Osteoblast (primary cell): ENCODE measurements at regions not wholly inside any gene's neighbourhood (a gene's known extent, or its start where the extent isn't known, plus 50 kb on each side); places are given as distances from the start of the nearest gene placed in this dataset.

Experiments used
- DNase-seq: peaks from one replicate; pipeline ENCODE4 v3.0.0; 2011; ENCODE audit warnings: low spot score, mixed read lengths; ENCODE audit not compliant: insufficient read length; ENCODE audit errors: missing footprints
- H2AFZ ChIP-seq: 2 replicates; pipeline ENCODE4 v1.6.0; 2011; ENCODE audit warnings: mild to moderate bottlenecking, low read length
- H3K27ac ChIP-seq: 2 replicates; pipeline ENCODE4 v1.5.1; 2011; ENCODE audit warnings: mild to moderate bottlenecking, low read depth, low read length, moderate library complexity
- H3K27me3 ChIP-seq: 2 replicates; pipeline ENCODE4 v1.6.0; 2012; ENCODE audit warnings: mild to moderate bottlenecking, control low read depth, inconsistent platforms, low read length, moderate library complexity; ENCODE audit not compliant: insufficient read depth
- H3K36me3 ChIP-seq: 2 replicates; pipeline ENCODE4 v1.5.1; 2011; ENCODE audit warnings: mild to moderate bottlenecking, low read length, control low read depth, moderate library complexity; ENCODE audit not compliant: insufficient read depth
- H3K4me1 ChIP-seq: 2 replicates; pipeline ENCODE4 v1.5.1; 2011; ENCODE audit warnings: mild to moderate bottlenecking, low read length, control low read depth, moderate library complexity; ENCODE audit not compliant: insufficient read depth
- H3K4me2 ChIP-seq: 2 replicates; pipeline ENCODE4 v1.6.0; 2011; ENCODE audit warnings: mild to moderate bottlenecking, low read length; ENCODE audit not compliant: insufficient read depth
- H3K4me3 ChIP-seq: fragments of 200-600 bp; sonication (generic); 3 replicates; pipeline ENCODE4 v1.5.1; 2012; ENCODE audit warnings: mild to moderate bottlenecking, low read length, inconsistent platforms; ENCODE audit not compliant: insufficient read depth
- H3K79me2 ChIP-seq: 2 replicates; pipeline ENCODE4 v1.6.0; 2012; ENCODE audit warnings: mild to moderate bottlenecking, low read length, control low read depth, inconsistent platforms; ENCODE audit not compliant: insufficient read depth
- H3K9me3 ChIP-seq: 2 replicates; pipeline ENCODE4 v1.5.1; 2011; ENCODE audit warnings: low read depth, low read length, control low read depth
- H4K20me1 ChIP-seq: 2 replicates; pipeline ENCODE4 v1.6.0; 2012; ENCODE audit warnings: mild to moderate bottlenecking, low read length, control low read depth; ENCODE audit not compliant: insufficient read depth
- TF ChIP-seq, protein P1 (sequence below): IDR thresholded peaks from 2 replicates; pipeline ENCODE4 v1.5.1; 2011; ENCODE audit warnings: mild to moderate bottlenecking, low read depth, low read length, moderate library complexity; ENCODE audit errors: extremely low read depth

GRCh38 chr17:73889439-73889838 is 245.2 kb upstream of the SDK2 start:
- Histone ChIP-seq H3K27me3 (no peaks in the 10 kb centered on the region), H3K27ac (no peak overlapping the region), H4K20me1 (no peaks in the 10 kb centered on the region), H2AFZ (no peak overlapping the region), H3K4me3 (no peak overlapping the region), H3K9me3 (no peaks in the 10 kb centered on the region), H3K79me2 (no peaks in the 10 kb centered on the region), H3K4me2 (no peak overlapping the region), H3K36me3 (no peaks in the 10 kb centered on the region), H3K4me1 (no peaks in the 10 kb centered on the region)
- TF ChIP-seq, protein P1, sequence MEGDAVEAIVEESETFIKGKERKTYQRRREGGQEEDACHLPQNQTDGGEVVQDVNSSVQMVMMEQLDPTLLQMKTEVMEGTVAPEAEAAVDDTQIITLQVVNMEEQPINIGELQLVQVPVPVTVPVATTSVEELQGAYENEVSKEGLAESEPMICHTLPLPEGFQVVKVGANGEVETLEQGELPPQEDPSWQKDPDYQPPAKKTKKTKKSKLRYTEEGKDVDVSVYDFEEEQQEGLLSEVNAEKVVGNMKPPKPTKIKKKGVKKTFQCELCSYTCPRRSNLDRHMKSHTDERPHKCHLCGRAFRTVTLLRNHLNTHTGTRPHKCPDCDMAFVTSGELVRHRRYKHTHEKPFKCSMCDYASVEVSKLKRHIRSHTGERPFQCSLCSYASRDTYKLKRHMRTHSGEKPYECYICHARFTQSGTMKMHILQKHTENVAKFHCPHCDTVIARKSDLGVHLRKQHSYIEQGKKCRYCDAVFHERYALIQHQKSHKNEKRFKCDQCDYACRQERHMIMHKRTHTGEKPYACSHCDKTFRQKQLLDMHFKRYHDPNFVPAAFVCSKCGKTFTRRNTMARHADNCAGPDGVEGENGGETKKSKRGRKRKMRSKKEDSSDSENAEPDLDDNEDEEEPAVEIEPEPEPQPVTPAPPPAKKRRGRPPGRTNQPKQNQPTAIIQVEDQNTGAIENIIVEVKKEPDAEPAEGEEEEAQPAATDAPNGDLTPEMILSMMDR, result no peak
- DNase-seq, result no peak

GRCh38 chr17:73890831-73891405 is 246.7 kb upstream of the SDK2 start:
- H4K20me1 ChIP-seq, result no peaks in the 10 kb centered on the region
- DNase-seq, result no peak
- no peak overlapping the region for H3K27ac ChIP-seq
- H3K4me2 ChIP-seq, result no peak overlapping the region
- no peaks in the 10 kb centered on the region for H3K36me3 ChIP-seq
- no peaks in the 10 kb centered on the region for H3K9me3 ChIP-seq
- H3K4me3 ChIP-seq, result no peak overlapping the region
- TF ChIP-seq, protein P1, result no peak
- H3K79me2 ChIP-seq, result no peaks in the 10 kb centered on the region
- H3K4me1 ChIP-seq, result no peaks in the 10 kb centered on the region
- no peaks in the 10 kb centered on the region for H3K27me3 ChIP-seq
- H2AFZ ChIP-seq, result no peak overlapping the region

- Histone ChIP-seq H3K79me2 (no peaks in the 10 kb centered on the region), H3K9me3 (no peaks in the 10 kb centered on the region)
Measured at GRCh38 chr17:73895157-73895556, 250.9 kb upstream of the SDK2 start.

GRCh38 chr17:73896966-73897365 is 252.7 kb upstream of the SDK2 start:
- no peak overlapping the region for H3K4me3 ChIP-seq
- H3K36me3 ChIP-seq, result no peaks in the 10 kb centered on the region
- H3K27ac ChIP-seq, result no peak overlapping the region
- TF ChIP-seq, protein P1, result no peak
- no peak overlapping the region for H3K4me2 ChIP-seq
- H4K20me1 ChIP-seq, result no peaks in the 10 kb centered on the region
- H3K4me1 ChIP-seq, result no peaks in the 10 kb centered on the region
- no peaks in the 10 kb centered on the region for H3K79me2 ChIP-seq
- H2AFZ ChIP-seq, result no peak overlapping the region
- DNase-seq, result no peak
- H3K9me3 ChIP-seq, result no peaks in the 10 kb centered on the region
- H3K27me3 ChIP-seq, result no peaks in the 10 kb centered on the region

More at GRCh38 chr17:73895157-73895556, 250.9 kb upstream of the SDK2 start:
- Histone ChIP-seq H3K4me3 (no peak overlapping the region), H4K20me1 (no peaks in the 10 kb centered on the region), H3K4me2 (no peak overlapping the region), H2AFZ (no peak overlapping the region), H3K36me3 (no peaks in the 10 kb centered on the region), H3K27ac (no peak overlapping the region), H3K4me1 (no peaks in the 10 kb centered on the region), H3K27me3 (no peaks in the 10 kb centered on the region)
- DNase-seq, result no peak
- TF ChIP-seq, protein P1, result no peak
